AG04450 (cell line): ENCODE measurements at regions not wholly inside any gene's neighbourhood (a gene's known extent, or its start where the extent isn't known, plus 50 kb on each side); places are given as distances from the start of the nearest gene placed in this dataset.

ENCODE experiments used
- CTCF ChIA-PET: fragments of 300-600, 350-600 bp; formaldehyde crosslinking; extraction: SDS; loops from one replicate; lab custom pipeline; 2022; ENCODE audit warnings: antibody characterized with exemption, inconsistent platforms; lab: Charles Lee
- POLR2A ChIA-PET: fragments of 350-600 bp; formaldehyde crosslinking; extraction: SDS; loops from one replicate; lab custom pipeline; 2021; ENCODE audit warnings: antibody characterized with exemption, inconsistent platforms; lab: Yijun Ruan, JAX
- DNase-seq: peaks from one replicate; pipeline ENCODE4 v3.0.0-alpha.2; 2011; ENCODE audit warnings: low read depth, low spot score
- H3K27ac ChIP-seq: one replicate; pipeline ENCODE4 v1.5.1; 2012; ENCODE audit warnings: low read depth, low read length, control low read depth
- H3K27me3 ChIP-seq: one replicate; pipeline ENCODE4 v1.6.0; 2012; ENCODE audit warnings: low read length; ENCODE audit not compliant: control insufficient read depth, insufficient read depth
- H3K4me3 ChIP-seq: 2 replicates; pipeline ENCODE4 v1.5.1; 2011; ENCODE audit warnings: mild to moderate bottlenecking, low read depth, low read length, control low read depth
- H3K9me3 ChIP-seq: 2 replicates; pipeline ENCODE4 v1.5.1; 2012; ENCODE audit warnings: low read length; ENCODE audit not compliant: control insufficient read depth, insufficient read depth
- CTCF ChIP-seq: IDR thresholded peaks from 2 replicates; pipeline ENCODE4 v1.5.1; 2011; ENCODE audit warnings: low read depth, low read length, control low read depth, inconsistent platforms

- Histone ChIP-seq H3K9me3 (peaks cover 2% of the 10 kb centered on the region; the same call in 1 of the 2 replicates), H3K27ac (no peak overlapping the region), H3K4me3 (no peak overlapping the region), H3K27me3 (peaks cover 2% of the 10 kb centered on the region)
- no peak for TF ChIP-seq CTCF
- CTCF ChIA-PET, result interaction anchor here (1.2 kb wide), 1 partner anchor 74 kb away, joined by 3 read pairs; no protein-coding TSS in a partner anchor
- DNase-seq, result no peak
- POLR2A ChIA-PET, result no interaction called here
Observed at GRCh38 chr16:50880926-50881325, 139.0 kb downstream of the CYLD start.

- POLR2A ChIA-PET, result no interaction called here
- no peak overlapping the region for H3K4me3 ChIP-seq
- H3K27ac ChIP-seq, result no peak overlapping the region
- DNase-seq, result no peak
- peaks cover 2% of the 10 kb centered on the region; the same call in 1 of the 2 replicates for H3K9me3 ChIP-seq
- H3K27me3 ChIP-seq, result peaks cover 2% of the 10 kb centered on the region
- CTCF ChIA-PET, result interaction anchor here (1.2 kb wide), 1 partner anchor 74 kb away, joined by 3 read pairs; no protein-coding TSS in a partner anchor
- TF ChIP-seq CTCF, result no peak
Observed at GRCh38 chr16:50879873-50880695, 138.2 kb downstream of the CYLD start.

GRCh38 chr16:50878966-50879615, 137.2 kb downstream of the CYLD start:
- CTCF ChIA-PET, result no interaction called here
- no peak for TF ChIP-seq CTCF

GRCh38 chr16:50878536-50878935, 136.7 kb downstream of the CYLD start:
- TF ChIP-seq CTCF, result no peak
- Histone ChIP-seq H3K27me3 (peaks cover 2% of the 10 kb centered on the region), H3K9me3 (peaks cover 1% of the 10 kb centered on the region; the same call in 1 of the 2 replicates), H3K27ac (no peak overlapping the region), H3K4me3 (no peak overlapping the region)
- CTCF ChIA-PET, result no interaction called here
- no peak for DNase-seq
- POLR2A ChIA-PET, result no interaction called here

More at GRCh38 chr16:50878966-50879615, 137.2 kb downstream of the CYLD start:
- DNase-seq, result no peak
- Histone ChIP-seq H3K27me3 (peaks cover 2% of the 10 kb centered on the region), H3K4me3 (no peak overlapping the region), H3K27ac (no peak overlapping the region), H3K9me3 (peaks cover 2% of the 10 kb centered on the region; the same call in 1 of the 2 replicates)
- POLR2A ChIA-PET, result no interaction called here

- H3K4me3 ChIP-seq, result no peak overlapping the region
- POLR2A ChIA-PET, result no interaction called here
- no peak for TF ChIP-seq CTCF
- no peak for DNase-seq
- H3K27me3 ChIP-seq, result no peaks in the 10 kb centered on the region
- H3K27ac ChIP-seq, result no peak overlapping the region
- CTCF ChIA-PET, result interaction anchor here (0.5 to 2.8 kb wide), 2 partner anchors 70 to 1096 kb away, joined by 3 to 8 read pairs; no protein-coding TSS in a partner anchor
- no peaks in the 10 kb centered on the region for H3K9me3 ChIP-seq
Observed at GRCh38 chr16:50876263-50876662, 134.4 kb downstream of the CYLD start.
